OCI-LY1 (cell line): ENCODE measurements at regions not wholly inside any gene's neighbourhood (a gene's known extent, or its start where the extent isn't known, plus 50 kb on each side); places are given as distances from the start of the nearest gene placed in this dataset.

Experiments used
- CTCF ChIP-seq: fragments of 200-600 bp; sonication (generic), shearing (Covaris generic); IDR thresholded peaks from 2 replicates; pipeline ENCODE4 v1.5.1; 2017; ENCODE audit warnings: mild to moderate bottlenecking, antibody characterized with exemption, low read length, moderate library complexity, mixed read lengths
- EZH2 ChIP-seq: fragments of 200-600 bp; sonication (generic), shearing (Covaris generic); IDR thresholded peaks from 2 replicates; pipeline ENCODE4 v1.8.0; 2017; ENCODE audit warnings: borderline replicate concordance, mixed run types, mild to moderate bottlenecking, antibody characterized with exemption, low read length, moderate library complexity, mixed read lengths

GRCh38 chr3:26418553-26418952 lies 204.0 kb upstream of the LRRC3B start:
- TF ChIP-seq CTCF (no peak), EZH2 (no peak)
